GM19025 (cell line): ENCODE measurements at regions not wholly inside any gene's neighbourhood (a gene's known extent, or its start where the extent isn't known, plus 50 kb on each side); places are given as distances from the start of the nearest gene placed in this dataset.

Source experiments
- ATAC-seq: cut with Tn5 transposase; IDR thresholded peaks from one replicate; pipeline ENCODE4 v1.9.1; 2021; ENCODE audit warnings: mild to moderate bottlenecking, low read depth, moderate library complexity; ENCODE audit not compliant: unreplicated experiment

- ATAC-seq = no peak
Measured at GRCh38 chr6:14316651-14317386, 199.2 kb downstream of the CD83 start.

GRCh38 chr6:14317387-14317970, 199.9 kb downstream of the CD83 start:
- no peak for ATAC-seq

DNA sequence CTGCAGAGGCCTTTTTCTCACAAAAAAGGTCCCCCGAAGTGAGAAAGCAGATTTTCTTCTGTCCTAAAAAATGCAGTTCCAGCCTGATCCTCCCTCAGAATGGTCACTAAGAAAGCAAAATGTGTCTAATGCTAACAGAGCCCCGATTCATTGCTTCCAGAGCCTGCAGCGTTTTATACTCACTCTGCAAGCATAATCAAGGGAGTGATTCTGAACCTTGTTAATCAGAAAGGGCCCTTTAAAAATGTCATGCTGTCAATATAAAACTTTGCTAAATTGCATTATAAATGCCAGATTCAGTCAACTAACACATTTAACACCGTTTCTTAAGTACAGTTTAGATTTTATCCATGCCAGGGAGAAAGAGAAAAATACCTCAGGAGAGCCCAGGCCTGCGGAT, 202.8 kb downstream of the CD83 start:
- ATAC-seq = no peak

DNA sequence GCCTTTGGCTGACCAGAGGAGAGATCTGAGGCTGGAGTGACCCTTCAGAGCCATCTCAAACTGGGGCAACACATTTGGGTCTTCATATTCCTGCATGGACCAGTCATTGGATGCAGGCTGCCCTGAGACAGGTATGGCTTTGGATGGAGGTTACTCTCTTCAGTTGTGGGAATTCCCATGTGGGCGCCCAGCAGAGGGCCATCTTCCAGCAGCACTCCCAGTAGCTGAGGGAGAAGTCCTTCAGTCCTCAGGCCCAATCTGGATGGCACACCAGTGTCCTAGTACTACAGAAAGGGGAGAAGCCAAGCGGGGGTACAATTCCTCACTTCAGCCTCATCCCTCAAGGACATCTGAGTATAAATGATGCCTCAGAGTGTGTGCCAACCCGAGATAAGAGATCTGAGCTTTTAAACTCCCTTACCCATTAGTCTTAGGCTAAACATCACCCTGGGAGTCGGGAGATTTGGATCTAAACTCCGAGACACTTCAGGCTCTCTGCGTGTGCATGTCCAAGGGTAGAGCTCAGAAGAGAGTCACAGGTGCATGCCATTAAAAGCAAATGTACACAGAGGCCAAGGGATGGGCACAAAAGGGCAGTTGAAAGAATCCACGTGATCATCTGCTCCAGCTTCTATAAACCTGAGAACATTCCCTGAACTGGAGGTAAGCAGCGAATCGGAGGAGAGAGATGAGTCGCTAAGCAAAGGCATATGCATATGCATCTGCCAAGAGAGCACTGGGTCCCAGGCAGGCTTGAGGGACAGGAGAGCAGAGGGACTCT, 204.6 kb downstream of the CD83 start:
- no peak for ATAC-seq

GRCh38 chr6:14322841-14323240, 205.3 kb downstream of the CD83 start:
- no peak for ATAC-seq

- no peak for ATAC-seq
Measured at GRCh38 chr6:14326774-14327173, 209.2 kb downstream of the CD83 start.

DNA sequence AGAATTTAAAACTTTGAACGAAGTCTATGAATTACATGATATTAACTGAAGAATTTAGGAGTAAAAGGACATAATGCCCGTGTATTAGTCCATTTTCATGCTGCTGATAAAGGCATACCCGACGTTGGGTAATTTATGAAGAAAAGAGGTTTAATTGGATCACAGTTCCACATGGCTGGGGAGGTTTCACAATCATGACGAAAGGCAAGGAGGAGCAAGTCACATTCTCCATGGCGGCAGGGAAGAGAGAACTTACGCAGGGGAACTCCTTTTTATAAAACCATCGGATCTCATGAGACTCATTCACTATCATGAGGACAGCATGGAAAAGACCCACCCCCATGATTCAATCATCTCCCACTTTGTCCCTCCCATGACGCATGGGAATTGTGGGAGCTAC, 210.6 kb downstream of the CD83 start:
- no peak for ATAC-seq

GRCh38 chr6:14333556-14334305, 216.2 kb downstream of the CD83 start:
- no peak for ATAC-seq

DNA sequence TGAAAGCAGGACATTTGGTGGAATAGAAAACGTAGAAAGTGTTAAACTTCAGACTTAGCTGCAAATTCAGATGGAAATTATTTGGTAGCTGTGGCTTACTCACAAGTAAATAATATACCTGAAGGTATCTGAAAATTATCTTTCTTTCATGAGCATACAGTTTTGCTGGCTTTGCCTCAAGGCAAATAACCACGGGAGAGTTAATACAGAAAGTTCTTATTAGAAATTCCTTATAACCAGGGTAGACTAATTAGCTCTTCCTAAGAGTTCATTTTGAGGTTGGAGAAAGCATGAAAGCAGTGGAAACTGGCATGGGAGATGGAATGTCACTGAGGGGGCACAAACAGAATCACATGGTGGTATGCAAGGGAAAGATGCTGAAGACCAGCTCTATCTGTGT, 217.5 kb downstream of the CD83 start:
- ATAC-seq = no peak

DNA sequence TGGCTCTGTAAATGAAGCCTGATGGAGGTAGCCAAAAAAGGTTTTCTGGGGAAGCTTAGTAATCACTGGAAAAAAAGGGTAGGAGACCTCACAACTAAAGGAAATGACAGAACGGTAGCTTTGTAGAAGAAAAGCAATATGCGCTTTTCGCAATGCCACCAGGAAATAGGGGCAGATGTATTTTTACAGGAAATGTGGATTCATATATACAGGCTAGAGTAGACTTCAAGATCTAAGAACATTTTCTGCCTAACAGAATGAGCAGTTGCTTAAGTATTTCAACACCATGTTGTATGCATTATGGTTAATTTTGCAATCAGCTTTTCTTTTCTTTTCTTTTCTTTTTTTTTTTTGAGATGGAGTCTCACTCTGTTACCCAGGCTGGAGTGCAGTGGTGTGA, 219.6 kb downstream of the CD83 start:
- no peak for ATAC-seq

- no peak for ATAC-seq
Measured at GRCh38 chr6:14339172-14339571, 221.6 kb downstream of the CD83 start.

GRCh38 chr6:14339711-14340584, 222.4 kb downstream of the CD83 start:
- no peak for ATAC-seq

DNA sequence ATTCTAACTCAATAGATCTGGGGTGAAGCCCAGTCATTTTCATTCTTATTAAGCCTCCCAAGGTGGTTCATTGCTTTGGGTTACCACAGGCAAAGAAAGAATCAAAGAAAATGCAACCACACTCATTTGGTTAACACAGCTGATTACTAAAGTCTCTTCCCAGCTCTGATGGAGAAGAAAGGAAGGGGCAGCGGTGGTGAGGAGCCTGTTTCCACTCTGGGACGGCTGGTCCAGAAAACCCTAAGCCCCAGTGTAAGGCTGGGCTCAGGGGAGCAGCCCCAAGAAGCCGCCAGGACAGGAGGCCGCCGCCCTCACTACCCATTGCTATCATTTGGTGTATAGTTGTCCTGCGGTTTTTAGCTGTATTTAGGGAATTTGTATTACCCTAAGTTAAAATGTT, 226.9 kb downstream of the CD83 start:
- ATAC-seq = no peak

DNA sequence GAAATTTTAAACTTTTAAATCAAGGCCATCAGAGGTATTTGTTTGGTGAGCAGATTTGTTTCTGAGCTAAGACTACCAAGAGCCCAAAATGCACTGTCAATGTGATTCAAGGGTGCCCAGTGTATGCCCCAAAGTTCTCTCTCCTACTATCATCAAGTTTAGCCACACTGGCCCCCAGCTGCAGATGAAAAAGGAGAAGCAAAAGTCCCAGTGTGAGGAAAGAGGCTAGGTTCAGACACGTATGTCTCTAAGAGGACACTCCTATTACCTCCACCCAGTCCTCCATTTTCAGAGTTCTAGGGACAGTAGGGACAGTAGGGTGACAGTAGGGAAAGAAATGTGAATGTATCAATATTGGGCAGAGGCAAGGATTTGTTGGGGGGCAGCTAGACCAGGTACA, 230.8 kb downstream of the CD83 start:
- no peak for ATAC-seq

DNA sequence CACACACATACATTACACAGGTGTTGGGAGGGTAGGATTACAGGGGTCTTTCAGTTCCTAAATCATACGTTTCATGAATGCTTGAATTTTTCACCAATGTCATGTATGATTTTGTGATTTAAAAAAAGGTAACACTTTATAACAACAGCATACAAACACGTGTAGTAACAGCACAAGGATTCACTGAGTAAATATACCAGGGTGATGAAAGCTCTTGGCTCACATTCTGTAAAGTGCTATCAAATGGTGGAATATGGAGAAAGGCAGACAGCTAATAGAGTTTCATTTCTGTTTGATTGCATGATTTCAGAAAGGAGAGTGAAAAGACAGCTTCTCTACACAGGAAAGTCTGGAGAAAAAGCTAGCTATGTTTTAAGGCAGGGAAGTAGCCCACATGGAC, 231.9 kb downstream of the CD83 start:
- ATAC-seq = no peak

- ATAC-seq = no peak
Measured at GRCh38 chr6:14350210-14350609, 232.6 kb downstream of the CD83 start.

DNA sequence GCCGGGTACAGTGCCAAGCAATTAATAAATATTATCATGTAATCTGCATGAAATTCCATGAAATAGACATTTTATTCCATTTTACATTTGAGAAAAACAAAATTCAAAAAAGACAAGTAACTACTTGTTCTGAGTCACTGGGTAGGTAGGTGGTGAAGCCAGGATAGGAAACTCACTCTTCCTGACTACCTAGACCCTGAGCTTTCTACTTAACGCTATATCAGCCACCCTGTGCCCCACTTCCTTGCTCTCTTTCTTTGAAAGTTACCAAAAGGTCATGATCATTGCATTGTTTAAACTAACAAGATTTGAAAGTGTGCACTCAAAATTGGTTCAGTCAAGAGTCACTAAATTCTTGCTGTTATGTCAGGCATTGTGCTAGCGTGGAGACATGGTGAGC, 235.7 kb downstream of the CD83 start:
- ATAC-seq = no peak

GRCh38 chr6:14353798-14354197, 236.2 kb downstream of the CD83 start:
- no peak for ATAC-seq

- no peak for ATAC-seq
Measured at GRCh38 chr6:14354919-14355572, 237.5 kb downstream of the CD83 start.

DNA sequence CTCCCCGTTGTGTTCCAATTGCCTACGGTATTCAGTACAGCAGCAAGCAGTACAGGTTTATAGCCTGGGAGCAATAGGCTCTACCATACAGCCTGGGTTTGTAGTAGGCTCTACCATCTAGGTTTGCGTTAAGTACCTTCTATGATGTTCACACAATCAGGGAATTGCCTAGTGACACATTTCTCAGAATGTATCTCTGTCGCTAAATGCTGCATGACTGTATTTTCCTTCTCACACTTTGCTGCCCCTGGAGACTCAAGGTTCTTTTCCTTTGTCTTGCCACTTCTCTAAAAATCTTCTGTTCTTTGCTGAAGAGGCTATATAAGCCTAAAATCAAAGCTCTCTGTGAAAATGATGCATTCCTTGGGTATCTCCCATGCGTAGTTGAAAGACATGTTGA, 241.9 kb downstream of the CD83 start:
- ATAC-seq = no peak
